SK-N-DZ (cell line): ENCODE measurements at regions not wholly inside any gene's neighbourhood (a gene's known extent, or its start where the extent isn't known, plus 50 kb on each side); places are given as distances from the start of the nearest gene placed in this dataset.
A peak's percentile ranks its signal among the peaks of the same experiment; 100 is the strongest.

Experiments used
- DNase-seq: peaks from one replicate; pipeline ENCODE4 v3.0.0-alpha.2; 2015; ENCODE audit warnings: low spot score

DNA sequence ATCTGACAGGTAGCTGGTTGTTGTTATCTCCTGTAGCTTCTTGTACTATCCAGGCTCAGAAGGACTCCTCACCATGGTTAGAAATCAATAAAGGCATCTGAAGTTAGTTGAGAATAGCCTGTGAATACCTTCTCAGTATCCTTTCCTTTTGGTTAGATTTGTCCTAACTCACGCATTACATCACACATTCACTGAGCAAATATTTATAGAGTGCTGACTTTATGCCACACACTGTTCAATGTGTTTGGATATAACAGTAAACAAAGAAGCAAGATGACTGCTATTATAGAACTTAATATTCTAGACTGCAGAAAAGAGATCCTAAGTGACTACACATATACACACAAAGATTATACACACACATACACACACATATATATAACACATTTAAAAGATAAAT lies 889.9 kb upstream of the CHAC2 start:
- DNase-seq = no peak

DNA sequence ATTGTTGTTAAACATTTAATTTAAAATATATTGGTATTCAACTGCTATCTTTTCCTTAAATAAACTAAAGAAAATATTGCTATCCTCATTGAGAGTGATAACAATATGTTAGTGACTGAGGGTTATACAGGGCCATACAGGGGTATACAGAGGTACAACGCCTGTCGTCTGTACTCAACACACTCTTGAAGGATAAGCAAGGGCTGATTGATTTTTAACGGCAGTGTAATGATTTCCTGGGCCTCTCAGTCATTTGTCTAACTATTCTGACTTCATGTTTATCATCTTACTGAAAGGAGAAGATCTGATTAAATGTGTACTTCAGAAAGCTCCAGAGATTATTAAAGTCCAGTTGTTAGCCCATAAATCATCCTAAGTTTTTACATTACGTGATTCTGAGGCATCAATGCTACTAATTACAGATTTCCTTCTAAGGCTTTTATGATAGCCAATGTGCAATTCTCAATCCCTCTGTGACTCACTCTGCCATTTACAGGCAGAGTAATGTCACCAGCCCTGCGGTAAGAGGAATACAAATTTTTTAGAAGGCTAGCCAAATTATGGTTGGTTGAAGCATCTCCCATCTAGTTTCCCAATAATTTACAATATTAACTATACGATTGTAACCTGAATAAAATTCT lies 893.0 kb upstream of the CHAC2 start:
- no peak for DNase-seq

DNA sequence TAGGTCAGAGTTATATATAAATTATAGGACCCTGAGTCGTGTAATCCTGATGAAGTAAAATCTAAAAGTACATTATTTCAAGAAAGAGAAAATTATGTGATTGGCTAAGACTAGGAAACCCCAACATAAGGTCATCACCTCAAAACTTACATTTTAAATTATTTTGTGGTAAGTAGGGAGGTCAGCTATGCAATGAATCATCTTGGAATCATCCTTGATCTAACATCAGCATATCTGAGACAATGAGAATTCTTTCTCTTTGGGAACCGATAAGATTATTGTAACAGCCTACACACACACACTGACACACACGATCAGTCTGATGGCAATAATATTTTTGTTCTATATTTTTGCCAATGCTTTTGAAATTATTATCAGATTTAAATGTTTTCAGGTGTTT lies 904.8 kb upstream of the CHAC2 start:
- no peak for DNase-seq

DNA sequence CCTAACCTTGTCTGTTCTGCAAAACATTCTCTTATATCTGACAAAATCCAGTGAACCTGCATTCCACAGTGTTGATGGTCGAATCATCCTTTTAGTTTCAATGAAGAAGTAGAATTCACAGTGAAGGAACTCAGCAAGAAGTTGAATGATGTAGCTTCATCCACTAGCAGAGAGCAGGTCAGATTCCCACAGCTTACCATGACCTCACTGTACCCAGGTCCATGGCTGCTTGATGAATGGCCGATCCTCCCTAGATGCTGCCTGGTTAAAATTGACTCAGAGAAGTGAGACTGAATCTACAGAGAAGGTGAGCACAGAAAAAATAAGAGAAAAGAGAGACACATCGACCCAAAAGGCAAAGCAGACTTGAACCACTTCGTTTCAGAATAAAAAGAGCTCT lies 906.0 kb upstream of the CHAC2 start:
- no peak for DNase-seq

DNA sequence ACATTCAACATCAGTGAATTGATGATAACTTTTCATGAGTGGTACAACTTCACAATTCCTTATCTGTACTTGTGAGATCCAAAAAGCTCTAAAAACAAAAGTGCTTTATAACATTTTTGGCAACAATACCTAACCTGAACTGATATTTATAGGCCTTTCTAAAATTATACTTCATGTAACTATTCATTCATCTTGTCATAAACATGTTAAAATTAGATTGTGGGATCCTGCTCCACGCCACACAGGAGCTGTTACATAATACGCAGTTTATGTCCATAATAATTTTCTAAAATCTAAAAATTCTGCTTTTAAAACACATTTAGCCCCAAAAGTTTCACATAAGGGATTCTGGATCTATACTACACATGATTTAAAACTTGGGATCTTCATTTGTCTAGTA lies 908.5 kb upstream of the CHAC2 start:
- DNase-seq = no peak

DNA sequence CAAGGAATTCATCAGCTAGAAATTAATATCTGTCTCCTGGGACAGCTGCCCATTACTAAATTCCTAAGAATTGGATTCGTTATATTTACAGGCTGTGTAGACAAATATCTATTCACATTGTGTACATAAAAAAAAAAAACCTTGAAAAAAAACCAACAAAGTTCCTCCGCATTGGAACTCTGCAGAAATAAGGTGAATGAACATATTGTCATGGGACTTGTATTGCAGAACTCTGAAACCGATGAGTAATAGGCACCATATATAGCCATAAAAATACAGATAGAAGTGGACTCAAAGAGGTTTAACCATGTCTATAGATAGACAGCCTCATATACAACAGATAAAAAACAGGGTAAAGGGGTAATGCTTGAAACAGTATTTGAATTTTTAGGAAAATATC lies 909.9 kb upstream of the CHAC2 start:
- DNase-seq = no peak

DNA sequence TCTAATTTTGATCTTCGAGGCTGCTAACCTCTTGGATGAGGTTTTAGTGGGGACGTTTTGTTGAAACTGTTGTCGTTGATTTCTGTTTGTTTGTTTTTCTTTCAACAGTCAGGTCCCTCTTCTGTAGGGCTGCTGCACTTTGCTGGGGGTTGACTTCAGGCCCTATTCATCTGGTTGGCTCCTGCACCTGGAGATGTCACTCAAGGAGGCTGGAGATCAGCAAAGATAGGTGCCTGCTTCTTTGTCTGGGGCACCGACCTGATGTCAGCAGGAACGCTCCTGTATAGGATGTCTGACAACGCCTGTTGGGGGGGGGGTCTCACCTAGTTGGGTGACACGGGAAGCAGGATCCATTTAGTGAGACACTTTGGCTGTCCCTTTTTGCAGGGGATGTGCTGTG lies 915.6 kb upstream of the CHAC2 start:
- no peak for DNase-seq

DNA sequence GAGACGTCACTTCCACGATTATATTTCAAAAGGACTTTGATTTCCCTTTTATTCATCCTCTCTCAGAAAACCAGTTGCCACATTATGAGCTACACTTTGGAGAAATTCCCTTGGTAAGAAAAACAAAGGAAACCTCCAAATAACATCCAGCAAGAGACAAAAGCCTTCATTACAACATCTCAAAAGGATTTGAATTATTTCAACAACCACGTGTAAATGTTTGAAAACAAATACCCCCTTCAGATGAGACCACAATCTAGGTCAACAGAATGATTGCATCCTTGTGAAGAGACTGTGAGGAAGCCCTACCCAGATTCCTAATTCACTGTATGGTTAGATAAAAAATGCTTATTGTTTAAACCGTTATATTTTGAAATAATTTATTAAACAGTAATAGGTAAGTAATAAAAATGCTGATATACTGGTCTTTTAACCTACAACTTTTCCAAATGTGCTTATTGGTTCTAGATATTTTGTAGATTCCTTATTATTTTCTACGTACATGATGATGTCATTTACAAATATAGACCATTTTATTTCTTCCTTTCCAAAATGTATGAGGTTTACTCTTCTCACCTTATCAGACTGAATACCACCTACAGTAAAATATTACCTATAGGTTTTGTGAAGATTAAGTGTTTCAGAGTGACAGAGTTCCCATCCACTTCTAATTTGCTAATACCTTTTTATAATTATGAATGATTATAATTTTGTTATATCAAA lies 922.7 kb upstream of the CHAC2 start:
- DNase-seq = no peak

DNA sequence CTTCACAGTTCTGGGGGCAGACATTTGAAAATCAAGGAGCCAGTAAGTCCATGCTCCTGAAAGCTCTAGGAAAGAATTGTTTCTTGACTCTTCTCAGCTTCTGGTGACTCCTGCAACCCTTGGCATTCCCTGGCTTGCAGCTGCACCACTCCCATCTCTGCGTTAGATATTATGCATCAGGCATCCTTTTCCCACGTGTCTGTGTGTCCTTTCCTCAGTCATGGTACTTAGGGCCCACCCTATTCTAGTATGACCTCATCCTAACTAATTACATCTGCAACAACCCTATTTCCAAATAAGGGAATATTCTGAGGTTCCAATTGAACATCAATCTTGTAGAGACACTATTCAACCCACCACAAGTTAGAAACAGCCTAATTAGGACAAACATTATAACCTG lies 931.7 kb upstream of the CHAC2 start:
- no peak for DNase-seq

DNA sequence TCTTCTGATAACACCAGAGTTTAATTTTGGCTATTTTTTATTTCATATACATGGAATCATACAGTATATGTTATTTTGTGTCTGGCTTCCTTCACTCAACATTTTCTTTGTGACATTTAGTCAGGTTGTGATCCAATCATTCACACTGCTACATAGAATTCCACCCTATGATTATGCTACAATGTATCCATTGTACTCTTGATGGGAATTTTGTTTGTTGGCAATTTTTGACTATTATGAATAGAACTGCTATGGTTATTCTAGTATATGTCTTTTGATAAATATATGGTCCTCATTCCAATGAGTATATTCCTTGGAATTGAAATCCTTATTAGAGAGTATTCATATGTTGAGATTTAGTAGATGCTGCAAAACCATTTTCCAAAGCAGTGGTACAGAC lies 936.4 kb upstream of the CHAC2 start:
- DNase-seq = no peak

DNA sequence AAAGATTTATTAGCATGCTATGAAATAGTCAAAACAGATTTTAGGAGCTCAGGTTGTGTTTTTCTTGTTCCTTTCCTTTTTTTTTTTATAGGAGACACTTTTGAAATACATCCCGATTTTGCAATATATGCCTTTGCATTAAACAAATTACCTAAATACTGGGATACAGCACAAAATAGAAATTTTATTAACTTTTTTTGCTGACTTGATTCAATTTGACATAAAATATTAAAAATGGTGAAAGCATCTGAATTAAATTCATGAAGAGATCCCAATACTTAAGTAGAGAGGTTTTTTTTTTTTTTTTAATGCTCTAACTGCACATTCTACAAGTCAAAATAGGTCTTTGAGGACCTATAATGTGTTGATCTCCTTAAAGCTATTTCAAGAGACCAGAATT lies 939.5 kb upstream of the CHAC2 start:
- DNase-seq = no peak

DNA sequence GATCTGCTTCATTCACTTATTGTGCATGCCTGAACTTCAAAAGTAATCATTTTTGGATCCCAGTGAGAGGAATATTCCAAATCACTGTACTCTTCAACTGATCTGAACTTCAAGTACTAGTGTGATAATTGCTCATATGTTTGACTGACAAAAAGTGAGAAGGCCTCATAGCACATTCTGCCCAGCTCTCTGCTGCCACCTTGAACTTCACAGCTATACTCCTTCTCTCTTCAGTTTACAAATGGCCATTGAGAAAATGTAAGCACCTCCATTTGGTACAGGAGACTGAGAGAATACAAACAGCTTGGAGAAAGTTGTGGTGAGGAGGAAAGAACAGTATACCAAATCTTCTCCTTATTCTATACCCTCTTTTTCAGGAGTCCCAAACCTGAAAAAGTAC lies 946.0 kb upstream of the CHAC2 start:
- no peak for DNase-seq

DNA sequence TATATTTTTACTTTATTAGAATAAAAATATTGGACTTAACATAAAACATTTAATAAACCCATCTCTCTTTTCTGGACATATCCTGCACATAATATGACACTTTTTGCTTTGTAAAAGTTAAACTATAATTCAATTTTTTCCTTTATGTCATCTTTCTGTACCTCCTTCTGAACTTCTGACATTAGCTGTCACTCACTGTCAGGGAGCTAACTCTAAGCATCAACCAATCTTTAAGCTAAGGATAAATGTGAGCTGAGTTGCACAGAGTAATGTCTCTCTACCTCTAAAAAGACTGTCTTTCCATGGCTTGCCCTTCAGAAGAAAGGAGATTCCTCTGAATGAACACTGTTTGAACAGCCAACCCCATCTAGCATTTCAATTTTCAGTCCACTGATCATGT lies 948.6 kb upstream of the CHAC2 start:
- DNase-seq = no peak

DNA sequence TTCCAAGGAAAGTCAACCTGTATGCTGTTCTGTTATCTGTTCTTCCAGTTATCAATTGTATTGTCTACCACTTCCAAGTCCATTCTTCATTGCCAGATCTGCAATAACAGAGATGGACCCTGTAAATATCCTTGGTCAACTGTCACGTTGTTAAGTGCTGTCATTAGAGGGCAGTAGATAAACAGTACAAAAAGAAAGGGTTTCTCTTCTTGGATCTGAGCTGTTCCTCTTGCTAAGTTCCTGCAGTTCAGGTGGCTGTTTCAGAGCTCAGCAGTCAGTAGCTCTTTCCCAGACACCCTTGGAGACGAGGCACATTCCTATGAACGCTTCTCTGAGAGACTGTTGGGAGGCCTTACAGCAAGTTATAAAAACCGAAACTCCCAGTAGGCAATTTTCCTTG lies 957.1 kb upstream of the CHAC2 start:
- peak; percentile 11 for DNase-seq

DNA sequence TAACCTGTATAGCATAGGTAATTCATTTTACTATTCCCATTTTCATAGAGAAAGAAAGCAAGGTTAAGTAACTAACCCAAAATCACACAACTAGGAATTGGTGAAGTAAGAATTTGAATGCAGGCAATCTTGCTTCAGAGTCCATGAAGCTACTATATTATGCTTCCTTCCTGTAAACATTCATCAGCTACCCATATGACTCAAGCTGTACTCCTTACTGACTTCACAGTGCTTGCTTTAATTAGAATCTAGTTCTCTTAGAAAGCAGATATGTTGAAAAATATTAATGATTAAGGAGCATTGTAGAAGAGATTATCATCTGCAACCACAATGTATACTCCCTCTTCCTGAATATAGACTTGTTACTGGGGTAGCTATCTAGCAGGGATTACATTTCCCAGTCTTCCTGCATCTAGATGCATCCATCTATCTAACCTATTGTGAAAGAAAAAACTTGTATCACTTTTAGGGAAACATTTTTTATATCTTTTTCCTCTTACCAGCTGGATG lies 961.6 kb upstream of the CHAC2 start:
- no peak for DNase-seq

DNA sequence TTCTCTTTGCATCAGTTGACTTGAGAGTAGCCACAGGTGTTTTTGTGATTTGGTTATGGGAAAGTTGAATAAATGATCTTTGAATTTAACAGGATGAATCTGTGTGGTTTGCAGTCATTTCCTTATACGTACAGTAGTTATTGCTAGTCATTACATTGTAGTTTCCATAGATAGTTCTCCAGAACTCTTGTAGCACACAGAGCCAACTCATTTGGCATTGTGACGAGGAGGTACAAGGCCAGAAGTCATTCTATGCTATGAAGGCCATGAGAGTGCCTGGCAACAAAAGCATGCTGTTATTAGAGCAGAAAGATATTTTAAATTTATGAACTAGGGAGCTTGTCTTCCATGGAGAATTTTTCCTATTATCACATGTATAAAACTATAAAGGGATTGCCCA lies 973.0 kb upstream of the CHAC2 start:
- DNase-seq = no peak

DNA sequence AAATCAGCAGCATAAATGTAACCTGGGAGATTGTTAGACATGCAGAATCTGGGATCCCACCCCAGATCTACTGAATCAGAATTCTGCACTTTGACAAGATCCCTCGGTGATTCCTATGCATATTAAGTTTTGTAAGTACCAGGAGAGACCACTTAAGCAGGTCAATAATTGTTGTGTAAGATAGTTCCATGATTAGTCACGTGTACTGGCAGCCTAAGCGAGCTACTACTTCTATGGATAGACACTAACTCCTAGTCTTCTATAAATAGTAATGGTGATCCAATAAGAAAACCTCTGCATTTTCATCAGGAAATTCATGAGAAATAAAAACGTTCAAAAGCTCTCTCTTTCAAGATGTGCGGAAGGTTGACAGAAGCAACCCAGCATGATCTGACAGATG lies 988.2 kb upstream of the CHAC2 start:
- no peak for DNase-seq

DNA sequence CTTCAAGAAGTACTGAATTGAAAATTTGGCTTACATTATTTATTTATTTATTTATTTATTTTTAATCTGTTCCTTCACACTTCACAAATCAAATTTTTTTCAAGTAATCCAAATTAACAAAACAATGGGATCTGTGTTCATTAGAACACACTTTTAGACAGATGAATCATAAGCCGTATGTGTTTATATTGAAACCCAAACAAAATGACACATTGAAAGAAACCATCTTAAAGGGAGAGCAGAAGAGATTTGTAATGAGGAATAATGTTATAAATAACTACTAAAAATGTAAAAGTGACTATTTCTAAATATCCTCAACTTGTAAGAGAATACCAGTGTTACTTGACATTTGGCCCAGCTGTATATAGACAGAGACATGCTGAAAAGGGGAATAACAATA lies 991.0 kb upstream of the CHAC2 start:
- DNase-seq = no peak

DNA sequence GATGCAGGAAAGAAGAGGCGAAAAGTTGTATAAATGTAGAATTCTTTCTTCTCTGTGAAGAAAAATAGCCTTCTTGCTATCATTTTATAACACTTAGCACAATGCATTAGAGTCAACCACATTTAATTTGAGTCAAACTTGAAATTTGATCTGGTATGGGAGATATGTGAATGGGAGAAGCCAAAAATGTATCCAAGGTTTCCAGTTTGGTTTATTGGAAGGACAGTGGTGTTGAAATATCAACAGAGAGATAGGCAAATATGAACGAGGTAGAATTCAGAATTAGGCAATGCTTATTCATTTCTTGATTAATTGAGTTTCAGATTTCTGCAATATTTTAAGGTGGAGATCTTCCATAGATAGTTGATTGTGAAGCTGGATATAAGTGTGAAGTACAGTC lies 991.9 kb upstream of the CHAC2 start:
- DNase-seq = no peak

DNA sequence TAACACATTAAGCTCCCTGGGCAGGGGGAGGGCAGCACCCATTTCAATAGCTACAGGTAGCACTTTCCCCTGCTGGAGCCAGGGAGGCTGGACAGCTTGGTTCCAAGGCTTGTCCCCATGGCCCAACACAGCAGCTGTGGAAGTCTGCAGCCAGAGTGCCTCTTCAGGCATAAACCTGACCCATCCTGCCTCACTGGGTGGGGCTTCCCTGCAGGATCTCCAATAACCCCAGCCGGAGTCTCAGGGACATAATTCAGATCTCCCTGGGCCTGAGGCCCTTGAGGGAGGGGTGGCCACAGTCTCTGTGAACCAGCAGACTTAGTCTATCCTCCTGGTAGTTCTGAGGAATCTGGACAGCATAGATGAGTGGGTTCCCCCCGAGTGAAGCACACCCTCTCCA lies 1001.9 kb upstream of the CHAC2 start:
- DNase-seq = no peak

DNA sequence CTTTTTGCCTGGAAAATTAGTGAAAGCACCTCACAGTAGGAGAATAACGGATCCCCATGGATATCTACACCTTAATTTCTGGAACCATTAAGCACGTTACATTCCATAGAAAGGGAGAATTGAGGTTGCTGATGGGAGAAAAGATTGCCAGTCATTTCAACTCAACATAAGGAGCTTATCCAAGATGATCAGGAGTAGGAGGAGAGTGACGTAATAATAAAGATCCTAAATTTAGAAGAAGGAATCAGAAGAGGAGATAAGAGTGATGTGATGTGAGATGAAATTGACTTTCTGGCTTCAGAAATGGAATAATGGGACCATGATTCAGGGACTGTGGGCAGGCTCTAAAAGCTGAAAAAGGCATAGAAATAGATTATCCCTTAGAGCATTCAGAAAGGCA lies 1017.8 kb upstream of the CHAC2 start:
- no peak for DNase-seq

DNA sequence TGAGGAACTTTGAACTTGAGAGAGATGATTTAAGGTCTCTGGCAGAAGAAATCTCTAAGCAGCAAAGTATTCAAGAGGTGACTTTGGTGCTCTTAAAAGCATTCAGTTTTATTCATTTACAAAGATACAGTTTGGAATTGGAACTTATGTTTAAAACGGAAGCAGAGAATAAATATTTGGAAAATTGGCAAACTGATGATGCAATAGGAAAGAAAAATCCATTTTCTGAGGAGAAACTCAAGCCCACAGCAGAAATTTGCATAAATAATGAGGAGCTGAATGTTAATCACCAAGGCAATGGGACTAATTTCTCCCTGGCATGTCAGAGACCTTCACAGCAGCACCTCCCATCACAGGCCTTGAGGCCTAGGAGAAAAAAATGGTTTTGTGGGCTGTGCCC lies 1022.5 kb upstream of the CHAC2 start:
- no peak for DNase-seq

DNA sequence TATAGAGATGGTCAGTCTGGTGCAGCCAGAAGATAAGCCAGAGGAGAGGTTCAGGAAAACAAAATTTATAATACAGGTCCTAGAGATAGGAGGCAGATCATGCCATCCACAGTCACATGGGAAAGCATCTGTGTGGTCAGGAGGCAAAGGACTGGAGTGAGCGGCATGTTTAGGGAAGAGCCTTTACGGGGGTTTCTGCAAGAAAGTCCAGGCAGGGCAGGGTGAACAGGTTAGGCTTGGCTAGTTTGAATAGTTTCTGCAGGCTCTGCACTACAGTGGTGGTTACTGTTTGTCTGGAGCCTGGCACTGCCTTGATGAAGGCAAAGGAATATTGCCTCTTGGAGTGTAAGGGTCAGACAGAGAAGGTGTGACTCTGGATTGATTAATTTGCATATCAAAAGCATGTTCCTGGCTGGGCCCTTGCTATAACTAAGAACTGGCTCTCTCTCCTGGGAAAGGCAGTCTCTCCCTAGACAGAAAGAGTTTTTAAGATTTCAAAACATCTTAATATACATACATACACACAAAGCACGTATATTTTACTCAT lies 1034.7 kb upstream of the CHAC2 start:
- no peak for DNase-seq
